Right atrium auricular region (tissue), 2 donors: ENCODE measurements at regions not wholly inside any gene's neighbourhood (a gene's known extent, or its start where the extent isn't known, plus 50 kb on each side); places are given as distances from the start of the nearest gene placed in this dataset.

Source experiments
- DNase-seq: peaks from one replicate; pipeline ENCODE4 v3.0.0-alpha.2; 2019; ENCODE audit warnings: low spot score
- H3K27ac ChIP-seq, 2 donors: fragments of 200-600 bp; sonication (generic); 1 replicate in 1 of 2; 2 replicates in 1 of 2; pipeline ENCODE4 v1.5.1; 2016 to 2019
- H3K27me3 ChIP-seq, 2 donors: fragments of 200-600 bp; sonication (generic); one replicate each; pipeline versions ENCODE4 v1.5.1 to v1.6.0; 2017 to 2019
- H3K36me3 ChIP-seq: fragments of 200-600 bp; sonication (generic); one replicate; pipeline ENCODE4 v1.5.1; 2016
- H3K4me1 ChIP-seq, 2 donors: fragments of 200-600 bp; sonication (generic); one replicate each; pipeline versions ENCODE4 v1.5.1 to v1.6.0; 2017 to 2019
- H3K4me3 ChIP-seq, 2 donors: fragments of 200-600 bp; sonication (generic); 1 replicate in 1 of 2; 2 replicates in 1 of 2; pipeline ENCODE4 v1.5.1; 2017 to 2019; ENCODE audit warnings: mild to moderate bottlenecking in 1 of 2, moderate library complexity in 1 of 2
- H3K9me3 ChIP-seq, 2 donors: fragments of 200-600 bp; sonication (generic); one replicate each; pipeline ENCODE4 v1.5.1; 2019
- CTCF ChIP-seq, 2 donors: fragments of 200-600 bp; sonication (generic); IDR thresholded peaks; one replicate each; pipeline ENCODE4 v1.5.1; 2019; ENCODE audit warnings: antibody characterized with exemption in 2 of 2

- no peak for TF ChIP-seq CTCF (IDR thresholded peaks at IDR 0.05)
- Histone ChIP-seq H3K4me3 (no peak overlapping the region), H3K36me3 (no peaks in the 10 kb centered on the region), H3K27me3 (no peaks in the 10 kb centered on the region), H3K4me1 (peaks cover 0 to 86% of the 10 kb centered on the region in 2 donors), H3K9me3 (no peaks in the 10 kb centered on the region), H3K27ac (peak overlapping the region; percentile 89 to 99)
- DNase-seq: no peak
Measured at GRCh38 chr1:234542211-234542850, 63.4 kb upstream of the TARBP1 start.

- no peak for TF ChIP-seq CTCF (IDR thresholded peaks at IDR 0.05)
- no peaks in the 10 kb centered on the region for H3K36me3 ChIP-seq
- H3K27me3 ChIP-seq: no peaks in the 10 kb centered on the region
- H3K9me3 ChIP-seq: no peaks in the 10 kb centered on the region
- peaks cover 0 to 95% of the 10 kb centered on the region in 2 donors for H3K4me1 ChIP-seq
- no peak overlapping the region for H3K4me3 ChIP-seq
- DNase-seq: peak; percentile 55
- H3K27ac ChIP-seq: peak overlapping the region; percentile 97 to 99
Measured at GRCh38 chr1:234541286-234541975, 62.5 kb upstream of the TARBP1 start.

GRCh38 chr1:234540404-234540762 lies 61.4 kb upstream of the TARBP1 start:
- peak; percentile 54 for DNase-seq
- Histone ChIP-seq H3K9me3 (no peaks in the 10 kb centered on the region), H3K27ac (peak overlapping the region; percentile 97 to 99), H3K27me3 (no peaks in the 10 kb centered on the region), H3K4me1 (peaks cover 0 to 98% of the 10 kb centered on the region in 2 donors), H3K36me3 (no peaks in the 10 kb centered on the region), H3K4me3 (no peak overlapping the region)
- TF ChIP-seq CTCF (IDR thresholded peaks at IDR 0.05): no peak

DNA sequence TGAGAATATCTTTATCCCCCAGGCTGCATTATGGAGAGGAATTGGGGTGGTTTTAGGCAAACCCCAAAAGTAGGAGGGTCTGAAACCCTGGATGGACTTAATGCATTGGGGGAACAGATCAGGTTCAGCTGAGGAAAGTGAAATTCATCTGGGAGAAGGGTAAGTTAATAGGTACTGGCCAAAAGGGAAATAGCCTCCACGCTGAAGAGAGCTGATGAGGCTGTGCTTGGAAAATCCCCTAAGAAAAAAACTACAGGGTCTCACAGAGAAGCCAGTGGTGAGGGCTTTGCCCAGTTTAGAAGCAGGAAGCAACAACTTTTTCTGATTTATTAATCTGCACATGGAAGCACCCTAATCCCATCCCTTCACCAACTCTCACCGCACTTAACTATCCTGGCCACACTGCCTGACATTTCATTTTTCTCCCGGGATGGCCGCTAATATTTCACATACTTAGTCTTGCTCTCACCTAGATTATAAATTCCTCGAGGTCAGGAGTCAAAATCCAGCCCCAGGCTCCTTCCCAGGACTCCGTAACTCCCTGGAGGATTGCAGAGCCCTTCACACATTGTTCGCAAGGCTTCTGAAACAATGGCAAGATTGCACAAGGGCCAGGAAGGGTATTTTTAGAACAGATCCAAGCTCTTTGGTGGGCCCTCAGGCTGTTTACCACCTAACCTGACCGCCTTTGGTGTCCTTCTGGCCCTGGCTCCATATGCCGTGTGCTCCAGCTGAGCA lies 60.9 kb upstream of the TARBP1 start:
- TF ChIP-seq CTCF (IDR thresholded peaks at IDR 0.05): no peak
- peak overlapping the region; percentile 97 to 99 for H3K27ac ChIP-seq
- no peaks in the 10 kb centered on the region for H3K9me3 ChIP-seq
- peak; percentile 52 for DNase-seq
- no peaks in the 10 kb centered on the region for H3K36me3 ChIP-seq
- peaks cover 0 to 98% of the 10 kb centered on the region in 2 donors for H3K4me1 ChIP-seq
- no peaks in the 10 kb centered on the region for H3K27me3 ChIP-seq
- H3K4me3 ChIP-seq: no peak overlapping the region

GRCh38 chr1:234538930-234539649 lies 60.1 kb upstream of the TARBP1 start:
- no peak for TF ChIP-seq CTCF (IDR thresholded peaks at IDR 0.05)
- H3K27me3 ChIP-seq: no peaks in the 10 kb centered on the region
- peak; percentile 78 for DNase-seq
- H3K4me1 ChIP-seq: peaks cover 3 to 98% of the 10 kb centered on the region in 2 donors
- H3K4me3 ChIP-seq: no peak overlapping the region
- H3K27ac ChIP-seq: peak overlapping the region; percentile 97 to 99
- H3K9me3 ChIP-seq: no peaks in the 10 kb centered on the region
- H3K36me3 ChIP-seq: no peaks in the 10 kb centered on the region
